ENCODE measurements at regions not wholly inside any gene's neighbourhood (a gene's known extent, or its start where the extent isn't known, plus 50 kb on each side); places are given as distances from the start of the nearest gene placed in this dataset.

GRCh38 chrX:122626871-122627270 is 557.2 kb upstream of the GRIA3 start:
- TF ChIP-seq CTCF (IDR thresholded peaks at IDR 0.05; ENCODE audit: low read depth, low read length, missing input control) (no peak), MAX (IDR thresholded peaks at IDR 0.05) (no peak)
